GM12891 (cell line): ENCODE measurements at regions not wholly inside any gene's neighbourhood (a gene's known extent, or its start where the extent isn't known, plus 50 kb on each side); places are given as distances from the start of the nearest gene placed in this dataset.

Source experiments
- DNase-seq: peaks from one replicate; pipeline ENCODE4 v3.0.0; 2011; ENCODE audit warnings: low spot score; ENCODE audit not compliant: insufficient read length
- FAIRE-seq: peaks from 2 replicates; lab custom pipeline; 2011; peaks lifted over from hg19 to GRCh38; lab: Jason Lieb, UNC
- PAX5 ChIP-seq: IDR thresholded peaks from 2 replicates; pipeline ENCODE4 v1.6.1; 2011; ENCODE audit warnings: low read length, moderate library complexity, mild to moderate bottlenecking; ENCODE audit not compliant: insufficient read depth, severe bottlenecking
- POLR2A ChIP-seq: IDR thresholded peaks from 2 replicates; pipeline ENCODE4 v1.6.1; 2011; ENCODE audit warnings: low read depth, low read length, control low read depth
- POLR2AphosphoS5 ChIP-seq: IDR thresholded peaks from 2 replicates; pipeline ENCODE4 v1.6.1; 2011; ENCODE audit warnings: low read depth, low read length, control low read depth
- POU2F2 ChIP-seq: IDR thresholded peaks from 2 replicates; pipeline ENCODE4 v1.6.1; 2011; ENCODE audit warnings: low read depth, mild to moderate bottlenecking, control low read depth, low read length, moderate library complexity
- SPI1 ChIP-seq: IDR thresholded peaks from 2 replicates; pipeline ENCODE4 v1.6.1; 2011; ENCODE audit warnings: low read depth, low read length, control low read depth
- TAF1 ChIP-seq: IDR thresholded peaks from 2 replicates; pipeline ENCODE4 v1.6.1; 2011; ENCODE audit warnings: low read depth, low read length, control low read depth

GRCh38 chr2:5479265-5479928, 212.8 kb upstream of the SOX11 start:
- no peak for FAIRE-seq

GRCh38 chr2:5482929-5483331, 209.3 kb upstream of the SOX11 start:
- no peak for FAIRE-seq

More at GRCh38 chr2:5479265-5479928, 212.8 kb upstream of the SOX11 start:
- DNase-seq: no peak
- TF ChIP-seq POLR2A: no peak
- TF ChIP-seq POU2F2: peak; percentile 38; the same call in 1 of the 2 replicates

GRCh38 chr2:5484868-5485267, 207.3 kb upstream of the SOX11 start:
- FAIRE-seq (no peak), DNase-seq (no peak)
- no peak for TF ChIP-seq SPI1
- TF ChIP-seq TAF1: no peak
- TF ChIP-seq PAX5: no peak
- no peak for TF ChIP-seq POLR2AphosphoS5
- no peak for TF ChIP-seq POLR2A
- no peak for TF ChIP-seq POU2F2

More at GRCh38 chr2:5482929-5483331, 209.3 kb upstream of the SOX11 start:
- no peak for DNase-seq
- TF ChIP-seq POLR2AphosphoS5 (no peak), SPI1 (no peak), POU2F2 (no peak), TAF1 (no peak), POLR2A (no peak), PAX5 (no peak)

- TF ChIP-seq PAX5 (no peak), POU2F2 (no peak), SPI1 (no peak), POLR2AphosphoS5 (no peak), POLR2A (no peak), TAF1 (no peak)
- FAIRE-seq (no peak), DNase-seq (no peak)
These were observed 200.7 kb upstream of the SOX11 start for GRCh38 chr2:5491523-5491922.

DNA sequence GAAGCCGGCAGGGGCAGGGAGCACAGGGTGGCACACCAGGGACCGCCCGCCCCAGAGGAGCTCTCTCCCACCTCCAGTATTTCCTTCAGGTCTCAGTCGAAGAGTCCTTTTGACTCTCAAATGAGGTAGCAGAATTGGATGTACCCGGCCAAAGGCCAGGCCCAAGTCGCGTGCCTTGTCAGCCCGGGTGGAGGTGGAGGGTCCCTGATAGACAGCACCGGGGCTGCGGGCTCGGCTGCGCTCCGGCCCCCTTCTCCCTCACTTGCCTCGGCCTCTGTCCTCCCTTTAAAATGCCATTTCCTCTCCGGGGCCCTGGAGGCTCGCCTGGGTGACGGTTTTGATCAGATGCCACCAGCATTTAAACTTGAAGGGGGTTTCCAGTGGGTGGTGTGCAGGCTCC, 198.9 kb upstream of the SOX11 start:
- no peak for DNase-seq
- TF ChIP-seq TAF1: no peak
- no peak for TF ChIP-seq PAX5
- TF ChIP-seq SPI1: no peak
- no peak for TF ChIP-seq POU2F2
- TF ChIP-seq POLR2A: no peak
- TF ChIP-seq POLR2AphosphoS5: no peak
- no peak for FAIRE-seq

- TF ChIP-seq PAX5 (no peak), POLR2A (no peak), TAF1 (no peak), POU2F2 (no peak), POLR2AphosphoS5 (no peak), SPI1 (no peak)
- DNase-seq: no peak
- no peak for FAIRE-seq
These were observed 198.0 kb upstream of the SOX11 start for GRCh38 chr2:5494212-5494611.

- TF ChIP-seq TAF1 (no peak), POLR2AphosphoS5 (no peak), POU2F2 (no peak), PAX5 (no peak), POLR2A (no peak), SPI1 (no peak)
- FAIRE-seq: no peak
- no peak for DNase-seq
These were observed 196.6 kb upstream of the SOX11 start for GRCh38 chr2:5495586-5495985.

DNA sequence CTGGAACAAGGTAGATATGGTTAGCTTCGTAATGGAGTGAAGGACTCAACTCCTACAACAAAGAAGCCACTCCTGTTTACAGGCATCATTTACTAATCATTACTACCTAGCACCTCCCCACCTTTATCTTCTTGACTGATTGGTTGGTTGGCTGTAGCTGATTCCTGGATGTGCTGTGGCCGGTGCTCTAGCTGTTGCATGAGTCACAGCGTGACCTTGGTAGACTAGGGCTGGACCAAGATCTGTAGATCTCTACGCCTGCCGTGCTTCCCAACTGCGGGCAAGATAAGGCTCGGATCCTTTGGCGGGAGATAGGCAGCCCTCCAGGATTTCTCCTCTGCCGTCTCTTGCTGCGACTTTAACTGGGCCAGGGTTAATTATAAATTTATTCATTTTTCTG, 194.3 kb upstream of the SOX11 start:
- TF ChIP-seq POLR2AphosphoS5: no peak
- no peak for TF ChIP-seq TAF1
- TF ChIP-seq PAX5: no peak
- no peak for TF ChIP-seq POU2F2
- TF ChIP-seq POLR2A: no peak
- TF ChIP-seq SPI1: no peak
- FAIRE-seq (no peak), DNase-seq (no peak)

DNA sequence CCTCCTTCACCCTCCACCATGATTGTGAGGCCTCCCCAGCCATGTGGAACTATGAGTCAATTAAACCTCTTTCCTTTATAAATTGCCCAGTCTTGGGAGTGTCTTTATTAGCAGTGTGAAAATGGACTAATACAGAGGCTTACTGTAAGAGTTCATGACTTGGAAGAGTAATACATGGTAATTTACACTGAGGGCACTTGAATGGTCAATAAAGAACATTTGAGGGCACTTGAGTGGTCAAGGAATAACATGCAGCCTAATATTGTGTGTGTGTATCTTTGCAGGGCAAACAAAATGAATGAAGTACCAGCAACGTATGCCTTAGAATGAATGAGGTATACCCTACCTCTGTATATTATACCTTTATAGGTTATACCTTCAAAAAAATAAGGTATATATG, 190.4 kb upstream of the SOX11 start:
- no peak for TF ChIP-seq POLR2A
- TF ChIP-seq PAX5: no peak
- no peak for TF ChIP-seq SPI1
- TF ChIP-seq POLR2AphosphoS5: no peak
- no peak for TF ChIP-seq POU2F2
- no peak for TF ChIP-seq TAF1
- FAIRE-seq (no peak), DNase-seq (no peak)

GRCh38 chr2:5502385-5502784, 189.8 kb upstream of the SOX11 start:
- TF ChIP-seq PAX5 (no peak), TAF1 (no peak), POLR2A (no peak), POU2F2 (no peak), SPI1 (no peak), POLR2AphosphoS5 (no peak)
- DNase-seq: no peak
- FAIRE-seq: no peak
